A549 (cell line): ENCODE measurements at regions not wholly inside any gene's neighbourhood (a gene's known extent, or its start where the extent isn't known, plus 50 kb on each side); places are given as distances from the start of the nearest gene placed in this dataset.

Source experiments
- ATAC-seq, 2 experiments: fragments of 200-7000 bp in 1 of 2; fragments of >200 bp in 1 of 2; cut with Nextera tagmentation in 1 of 2; cut with Tn5 transposase in 1 of 2; 3 replicates each; pipeline versions ENCODE4 v1.8.0 to v1.9.1; 2018 to 2020; ENCODE audit warnings: mild to moderate bottlenecking in 1 of 2, moderate library complexity in 1 of 2
- CTCF ChIA-PET: fragments of 300-600 bp; sonication (Branson Sonifier 250); formaldehyde crosslinking; extraction: SDS; loops from one replicate; lab custom pipeline; 2021; ENCODE audit warnings: antibody characterized with exemption, inconsistent platforms; lab: Yijun Ruan, JAX
- POLR2A ChIA-PET: fragments of 350-600 bp; formaldehyde crosslinking; extraction: SDS; loops from one replicate; lab custom pipeline; 2021; ENCODE audit warnings: antibody characterized with exemption, inconsistent platforms; lab: Yijun Ruan, JAX
- DNase-seq, 2 experiments: peaks; one replicate each; pipeline versions ENCODE4 v3.0.0 to v3.0.0-alpha.2; 2011 to 2016; ENCODE audit warnings: low read depth in 1 of 2, low spot score in 1 of 2
- FAIRE-seq: peaks from 2 replicates; lab custom pipeline; 2011; peaks lifted over from hg19 to GRCh38; lab: Jason Lieb, UNC
- H3K27ac ChIP-seq, 2 experiments: fragments of >200 bp; sonication (Bioruptor Twin); formaldehyde crosslinking; 3 replicates each; pipeline ENCODE4 v1.5.1; 2016 to 2017
- H3K4me1 ChIP-seq: fragments of >200 bp; sonication (Bioruptor Twin); formaldehyde crosslinking; 3 replicates; pipeline ENCODE4 v1.6.1; 2016
- H3K4me2 ChIP-seq: fragments of >200 bp; sonication (Bioruptor Twin); formaldehyde crosslinking; 3 replicates; pipeline ENCODE4 v1.6.1; 2016
- H3K4me3 ChIP-seq: fragments of >200 bp; sonication (Bioruptor Twin); formaldehyde crosslinking; 3 replicates; pipeline ENCODE4 v1.5.1; 2016
- H3K9me3 ChIP-seq: fragments of >200 bp; sonication (Bioruptor Twin); formaldehyde crosslinking; 3 replicates; pipeline ENCODE4 v1.6.1; 2016
- CBX2 ChIP-seq: fragments of 200-600 bp; sonication (generic); IDR thresholded peaks from 2 replicates; pipeline ENCODE4 v1.6.1; 2016; ENCODE audit warnings: low read depth, mild to moderate bottlenecking, borderline replicate concordance
- CBX8 ChIP-seq: fragments of 200-600 bp; sonication (generic); IDR thresholded peaks from 2 replicates; pipeline ENCODE4 v1.6.1; 2016
- CEBPB ChIP-seq, 2 experiments: fragments of >200 bp in 1 of 2; sonication (Bioruptor Twin) in 1 of 2; formaldehyde crosslinking in 1 of 2; IDR thresholded peaks; 2 replicates each; pipeline ENCODE4 v1.6.1; 2012 to 2016
- CHD4 ChIP-seq: fragments of 200-600 bp; sonication (generic); IDR thresholded peaks from 2 replicates; pipeline ENCODE4 v1.6.1; 2016; ENCODE audit warnings: antibody characterized with exemption, mild to moderate bottlenecking, borderline replicate concordance
- EHMT2 ChIP-seq: fragments of 200-600 bp; sonication (generic); IDR thresholded peaks from 2 replicates; pipeline ENCODE4 v1.6.1; 2016; ENCODE audit warnings: antibody characterized with exemption, low read depth, mild to moderate bottlenecking, moderate library complexity
- EP300 ChIP-seq, 2 experiments: fragments of >200 bp; sonication (Bioruptor Twin); formaldehyde crosslinking; IDR thresholded peaks; 2 replicates in 1 of 2; 3 replicates in 1 of 2; pipeline ENCODE4 v1.6.1; 2016 to 2017
- FOSB ChIP-seq: fragments of 250-450 bp; sonication (Bioruptor Pico); IDR thresholded peaks from 2 replicates; pipeline ENCODE4 v1.5.0; 2020; ENCODE audit warnings: mild to moderate bottlenecking, moderate library complexity
- FOSL2 ChIP-seq, 2 experiments: fragments of 450-650 bp in 1 of 2; fragments of >200 bp in 1 of 2; sonication (Bioruptor Twin) in 1 of 2; formaldehyde crosslinking; IDR thresholded peaks; 2 replicates each; pipeline versions ENCODE4 v1.5.0 to v1.6.1; 2016 to 2020; ENCODE audit warnings: mild to moderate bottlenecking in 1 of 2, moderate library complexity in 1 of 2
- GATA3 ChIP-seq: IDR thresholded peaks from 2 replicates; pipeline ENCODE4 v1.6.1; 2012; ENCODE audit warnings: borderline replicate concordance
- HDAC2 ChIP-seq: fragments of 200-600 bp; sonication (generic); IDR thresholded peaks from 2 replicates; pipeline ENCODE4 v1.6.1; 2016
- HOXA7 ChIP-seq: fragments of 250-450 bp; sonication (Bioruptor Pico); IDR thresholded peaks from 2 replicates; pipeline ENCODE4 v1.5.0; 2020; ENCODE audit warnings: mild to moderate bottlenecking, moderate library complexity
- HOXB5 ChIP-seq: fragments of 250-450 bp; sonication (Bioruptor Pico); IDR thresholded peaks from 2 replicates; pipeline ENCODE4 v1.5.0; 2020; ENCODE audit warnings: mild to moderate bottlenecking, moderate library complexity
- JUN ChIP-seq, 2 experiments: fragments of >200 bp; sonication (Bioruptor Twin); formaldehyde crosslinking; IDR thresholded peaks; 2 replicates in 1 of 2; 3 replicates in 1 of 2; pipeline ENCODE4 v1.6.1; 2016 to 2017
- KDM5A ChIP-seq: fragments of 200-600 bp; sonication (generic); IDR thresholded peaks from 2 replicates; pipeline ENCODE4 v1.6.1; 2016; ENCODE audit warnings: antibody characterized with exemption, mild to moderate bottlenecking
- MAFK ChIP-seq: fragments of 450-650 bp; IDR thresholded peaks from 2 replicates; pipeline ENCODE4 v1.6.1; 2014; ENCODE audit not compliant: partially characterized antibody
- MAZ ChIP-seq: fragments of 150-350 bp; IDR thresholded peaks from 2 replicates; pipeline ENCODE4 v1.6.1; 2014; ENCODE audit warnings: antibody characterized with exemption, low read depth, low read length, borderline replicate concordance
- NPAS2 ChIP-seq: fragments of 250-450 bp; sonication (Bioruptor Pico); IDR thresholded peaks from 2 replicates; pipeline ENCODE4 v1.8.0; 2022; ENCODE audit warnings: mild to moderate bottlenecking, moderate library complexity, borderline replicate concordance
- NR3C1 ChIP-seq: fragments of >200 bp; sonication (Bioruptor Twin); formaldehyde crosslinking; IDR thresholded peaks from 3 replicates; pipeline ENCODE4 v1.6.1; 2017
- PHF8 ChIP-seq: fragments of 200-600 bp; sonication (generic); IDR thresholded peaks from 2 replicates; pipeline ENCODE4 v1.6.1; 2016; ENCODE audit warnings: low read depth, mild to moderate bottlenecking, antibody characterized with exemption, moderate library complexity, borderline replicate concordance
- POLR2AphosphoS2 ChIP-seq: conservative IDR thresholded peaks from 2 replicates; pipeline ENCODE4 v1.6.1; 2012; ENCODE audit warnings: low read length, improper control_type of control experiment, inconsistent platforms
- RARB ChIP-seq: fragments of 250-450 bp; sonication (Bioruptor Pico); IDR thresholded peaks from 2 replicates; pipeline ENCODE4 v1.8.0; 2021; ENCODE audit warnings: mild to moderate bottlenecking, moderate library complexity
- RCOR1 ChIP-seq: fragments of 150-350 bp; IDR thresholded peaks from 2 replicates; pipeline ENCODE4 v1.6.1; 2014; ENCODE audit warnings: antibody characterized with exemption, low read length, low read depth
- SMC3 ChIP-seq: fragments of >200 bp; sonication (Bioruptor Twin); formaldehyde crosslinking; IDR thresholded peaks from 3 replicates; pipeline ENCODE4 v1.6.1; 2018; ENCODE audit warnings: inconsistent platforms
- SREBF2 ChIP-seq: fragments of 450-650 bp; IDR thresholded peaks from 2 replicates; pipeline ENCODE4 v1.6.1; 2014; ENCODE audit warnings: mild to moderate bottlenecking, moderate library complexity
- ZFP36 ChIP-seq: fragments of 450-650 bp; IDR thresholded peaks from 2 replicates; pipeline ENCODE4 v1.6.1; 2014; ENCODE audit warnings: borderline replicate concordance; ENCODE audit not compliant: partially characterized antibody
- ZNF302 ChIP-seq: fragments of 250-450 bp; sonication (Bioruptor Pico); IDR thresholded peaks from 2 replicates; pipeline ENCODE4 v1.9.0; 2021; ENCODE audit warnings: inconsistent platforms, mild to moderate bottlenecking, moderate library complexity
- ZSCAN20 ChIP-seq: fragments of 250-450 bp; sonication (Bioruptor Pico); IDR thresholded peaks from 2 replicates; pipeline ENCODE4 v1.8.0; 2022; ENCODE audit warnings: mild to moderate bottlenecking, moderate library complexity
- WGBS: methylation state at CpG from one replicate; pipeline ENCODE4 v1.1.6; 2017; ENCODE audit errors: missing lambda C conversion rate; 5-methylcytosine and 5-hydroxymethylcytosine counted together
- TF ChIP-seq, protein P1 (sequence below): fragments of >200 bp; sonication (Bioruptor Twin); formaldehyde crosslinking; IDR thresholded peaks from 3 replicates; pipeline ENCODE4 v1.6.1; 2016
- TF ChIP-seq, protein P2 (sequence below): fragments of 250-450 bp; sonication (Bioruptor Pico); IDR thresholded peaks from 2 replicates; pipeline ENCODE4 v1.5.0; 2020; ENCODE audit warnings: low read depth, mild to moderate bottlenecking, moderate library complexity
- TF ChIP-seq, protein P3 (sequence below): fragments of 150-350 bp; IDR thresholded peaks from 2 replicates; pipeline ENCODE4 v1.6.1; 2014; ENCODE audit warnings: low read depth, mild to moderate bottlenecking, low read length

DNA sequence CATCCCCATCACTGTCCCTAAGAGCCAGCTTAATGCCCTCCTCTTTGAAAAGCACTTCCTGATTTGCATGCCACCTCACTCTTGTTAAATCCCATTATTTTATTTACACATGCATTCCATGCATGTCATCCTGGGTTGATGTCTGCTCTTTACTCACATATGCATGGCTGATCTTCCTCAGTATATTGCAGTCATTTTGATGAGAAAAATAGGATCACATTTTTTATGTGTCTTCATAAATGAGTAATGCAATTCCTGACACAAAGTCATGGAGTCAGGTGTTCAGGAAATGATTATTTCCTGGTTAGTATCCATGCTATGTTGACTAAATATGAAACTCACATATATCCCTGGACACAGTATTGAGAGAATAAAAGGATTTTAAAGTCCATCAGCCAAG, 204.7 kb downstream of the SLIT2 start:
- H3K4me1 ChIP-seq = no peaks in the 10 kb centered on the region
- DNase-seq = no peak
- ATAC-seq = no peak
- no peak overlapping the region for H3K27ac ChIP-seq
- no peak for TF ChIP-seq PHF8
- TF ChIP-seq, protein P1, sequence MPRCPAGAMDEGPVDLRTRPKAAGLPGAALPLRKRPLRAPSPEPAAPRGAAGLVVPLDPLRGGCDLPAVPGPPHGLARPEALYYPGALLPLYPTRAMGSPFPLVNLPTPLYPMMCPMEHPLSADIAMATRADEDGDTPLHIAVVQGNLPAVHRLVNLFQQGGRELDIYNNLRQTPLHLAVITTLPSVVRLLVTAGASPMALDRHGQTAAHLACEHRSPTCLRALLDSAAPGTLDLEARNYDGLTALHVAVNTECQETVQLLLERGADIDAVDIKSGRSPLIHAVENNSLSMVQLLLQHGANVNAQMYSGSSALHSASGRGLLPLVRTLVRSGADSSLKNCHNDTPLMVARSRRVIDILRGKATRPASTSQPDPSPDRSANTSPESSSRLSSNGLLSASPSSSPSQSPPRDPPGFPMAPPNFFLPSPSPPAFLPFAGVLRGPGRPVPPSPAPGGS = no peak
- TF ChIP-seq CBX2 = no peak
- TF ChIP-seq EHMT2 = no peak
- no peak for TF ChIP-seq ZNF302 (CRISPR knock-in tag)
- no peak for TF ChIP-seq CHD4
- no peak for TF ChIP-seq HOXA7
- no peak for TF ChIP-seq NPAS2
- no peak for TF ChIP-seq KDM5A
- TF ChIP-seq HDAC2 = no peak
- TF ChIP-seq CEBPB (IDR thresholded peaks at IDR 0.05) = no peak
- ChIA-PET CTCF (no interaction called here), POLR2A (no interaction called here)
- FAIRE-seq = no peak
- H3K4me3 ChIP-seq = no peak overlapping the region
- no peak overlapping the region for H3K4me2 ChIP-seq
- H3K9me3 ChIP-seq = no peaks in the 10 kb centered on the region

DNA sequence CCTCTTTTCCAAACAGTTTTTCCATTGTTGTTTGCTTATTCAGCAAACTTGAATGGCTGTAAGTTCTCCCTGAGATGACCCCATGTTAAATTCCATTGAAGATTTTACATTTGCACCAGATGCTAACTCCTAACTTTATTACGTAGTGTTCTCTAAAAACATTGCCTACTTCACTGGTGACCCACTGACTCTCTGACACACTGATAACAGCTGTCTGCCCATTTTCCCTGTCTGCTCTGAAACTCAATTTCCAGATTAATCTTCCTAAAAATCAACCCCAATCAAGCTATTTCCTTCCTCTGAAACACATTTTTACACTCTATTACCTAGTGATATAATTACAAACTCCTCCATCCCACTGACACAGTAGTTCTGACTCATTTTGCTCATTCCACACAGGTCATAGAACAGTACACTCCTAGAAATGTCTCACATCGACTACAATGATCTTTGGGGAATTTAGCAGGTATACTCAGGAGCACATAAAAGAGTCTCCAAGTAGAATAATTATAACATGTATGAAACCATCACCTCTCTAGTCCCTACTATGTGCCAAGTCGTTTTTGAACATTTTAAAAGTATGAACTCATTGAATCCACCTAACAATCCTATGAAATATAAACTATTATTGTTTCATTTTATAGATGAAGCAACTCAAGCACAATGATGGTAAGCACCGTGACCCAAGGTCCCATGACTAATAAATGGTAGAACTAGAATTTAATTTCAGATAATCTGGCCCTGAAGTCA, 210.9 kb downstream of the SLIT2 start:
- Histone ChIP-seq H3K4me3 (no peak overlapping the region), H3K9me3 (no peaks in the 10 kb centered on the region), H3K27ac (no peak overlapping the region), H3K4me2 (no peak overlapping the region), H3K4me1 (no peaks in the 10 kb centered on the region)
- TF ChIP-seq POLR2AphosphoS2 (no peak), SMC3 (no peak), EHMT2 (no peak)
- CTCF ChIA-PET = no interaction called here
- no peak for DNase-seq
- POLR2A ChIA-PET = no interaction called here
- 4% methylated on average over 4 of the region's 4 CpGs for WGBS
- no peak for FAIRE-seq
- ATAC-seq = no peak

DNA sequence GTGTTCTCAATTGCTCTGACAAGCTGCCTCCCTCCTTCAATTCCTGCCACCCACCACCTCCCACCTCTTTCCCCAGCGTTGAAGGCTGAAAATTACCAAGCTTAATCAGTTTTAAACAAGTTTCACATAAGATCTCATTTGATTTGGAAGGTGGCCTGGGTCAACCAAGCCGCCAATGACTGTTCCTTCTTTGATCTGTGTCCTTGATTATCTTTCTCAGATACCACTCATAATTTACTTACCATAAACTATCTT, 211.4 kb downstream of the SLIT2 start:
- Histone ChIP-seq H3K27ac (no peak overlapping the region), H3K4me3 (no peak overlapping the region), H3K9me3 (no peaks in the 10 kb centered on the region), H3K4me2 (no peak overlapping the region), H3K4me1 (no peaks in the 10 kb centered on the region)
- ChIA-PET CTCF (no interaction called here), POLR2A (no interaction called here)
- no peak for FAIRE-seq
- no peak for DNase-seq
- no peak for ATAC-seq
- WGBS = 0% methylated on average over 2 of the region's 2 CpGs
- no peak for TF ChIP-seq GATA3
- TF ChIP-seq NR3C1 = no peak
- TF ChIP-seq HOXB5 (CRISPR knock-in tag) = no peak
- TF ChIP-seq CHD4 = no peak
- no peak for TF ChIP-seq JUN (IDR thresholded peaks at IDR 0.05)
- TF ChIP-seq SREBF2 = no peak
- no peak for TF ChIP-seq MAFK
- TF ChIP-seq RARB (CRISPR knock-in tag) = no peak
- TF ChIP-seq, protein P2, sequence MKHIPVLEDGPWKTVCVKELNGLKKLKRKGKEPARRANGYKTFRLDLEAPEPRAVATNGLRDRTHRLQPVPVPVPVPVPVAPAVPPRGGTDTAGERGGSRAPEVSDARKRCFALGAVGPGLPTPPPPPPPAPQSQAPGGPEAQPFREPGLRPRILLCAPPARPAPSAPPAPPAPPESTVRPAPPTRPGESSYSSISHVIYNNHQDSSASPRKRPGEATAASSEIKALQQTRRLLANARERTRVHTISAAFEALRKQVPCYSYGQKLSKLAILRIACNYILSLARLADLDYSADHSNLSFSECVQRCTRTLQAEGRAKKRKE = no peak

DNA sequence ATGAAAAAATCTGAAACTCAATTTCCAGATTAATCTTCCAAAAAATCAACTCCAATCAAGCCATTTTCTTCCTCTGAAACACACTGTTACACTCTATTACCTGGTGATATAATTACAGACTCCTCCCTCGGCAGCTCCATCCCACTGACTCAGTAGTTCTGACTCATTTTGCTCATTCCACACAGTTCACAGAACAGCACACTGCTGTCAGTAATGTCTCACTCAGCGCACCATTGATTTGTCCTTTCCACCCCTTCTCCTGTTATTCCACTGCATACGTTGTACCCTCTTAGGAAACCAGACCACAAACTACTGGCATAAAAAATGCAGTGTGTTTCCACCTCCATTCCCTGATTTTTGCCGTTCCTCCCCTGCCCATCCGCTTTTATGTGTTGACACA, 212.7 kb downstream of the SLIT2 start:
- CTCF ChIA-PET = no interaction called here
- H3K27ac ChIP-seq = no peak overlapping the region
- ATAC-seq = no peak
- no peak overlapping the region for H3K4me2 ChIP-seq
- no peak overlapping the region for H3K4me3 ChIP-seq
- DNase-seq = no peak
- 42% methylated on average over 5 of the region's 5 CpGs for WGBS
- no peaks in the 10 kb centered on the region for H3K4me1 ChIP-seq
- POLR2A ChIA-PET = no interaction called here
- H3K9me3 ChIP-seq = no peaks in the 10 kb centered on the region
- FAIRE-seq = no peak
- no peak for TF ChIP-seq ZSCAN20
- TF ChIP-seq FOSL2 (IDR thresholded peaks at IDR 0.05) = no peak
- no peak for TF ChIP-seq FOSL2 (CRISPR knock-in tag; IDR thresholded peaks at IDR 0.05)
- no peak for TF ChIP-seq MAZ
- TF ChIP-seq PHF8 = no peak
- TF ChIP-seq CBX8 = no peak
- no peak for TF ChIP-seq EP300 (IDR thresholded peaks at IDR 0.05)
- no peak for TF ChIP-seq FOSB (CRISPR knock-in tag)
- TF ChIP-seq ZFP36 = no peak
- no peak for TF ChIP-seq RCOR1
- TF ChIP-seq, protein P3, sequence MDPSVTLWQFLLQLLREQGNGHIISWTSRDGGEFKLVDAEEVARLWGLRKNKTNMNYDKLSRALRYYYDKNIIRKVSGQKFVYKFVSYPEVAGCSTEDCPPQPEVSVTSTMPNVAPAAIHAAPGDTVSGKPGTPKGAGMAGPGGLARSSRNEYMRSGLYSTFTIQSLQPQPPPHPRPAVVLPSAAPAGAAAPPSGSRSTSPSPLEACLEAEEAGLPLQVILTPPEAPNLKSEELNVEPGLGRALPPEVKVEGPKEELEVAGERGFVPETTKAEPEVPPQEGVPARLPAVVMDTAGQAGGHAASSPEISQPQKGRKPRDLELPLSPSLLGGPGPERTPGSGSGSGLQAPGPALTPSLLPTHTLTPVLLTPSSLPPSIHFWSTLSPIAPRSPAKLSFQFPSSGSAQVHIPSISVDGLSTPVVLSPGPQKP = no peak
